ENCODE measurements at regions not wholly inside any gene's neighbourhood (a gene's known extent, or its start where the extent isn't known, plus 50 kb on each side); places are given as distances from the start of the nearest gene placed in this dataset.
A peak's percentile ranks its signal among the peaks of the same experiment; 100 is the strongest.

GRCh38 chr21:35422011-35422410, 372.9 kb upstream of the RUNX1 start:
- intact Hi-C loops (cut with DNase I), result loop anchor here (5.0 kb wide), 1 partner anchor 520 kb away; no protein-coding TSS in a partner anchor
- DNase-seq (ENCODE audit: low spot score) (no peak), ATAC-seq (no peak)

GRCh38 chr21:35421221-35421620, 372.1 kb upstream of the RUNX1 start:
- ATAC-seq, result no peak
- intact Hi-C loops (cut with DNase I), result loop anchor here (5.0 kb wide), 1 partner anchor 521 kb away; no protein-coding TSS in a partner anchor
- DNase-seq (ENCODE audit: low spot score), result no peak

DNA sequence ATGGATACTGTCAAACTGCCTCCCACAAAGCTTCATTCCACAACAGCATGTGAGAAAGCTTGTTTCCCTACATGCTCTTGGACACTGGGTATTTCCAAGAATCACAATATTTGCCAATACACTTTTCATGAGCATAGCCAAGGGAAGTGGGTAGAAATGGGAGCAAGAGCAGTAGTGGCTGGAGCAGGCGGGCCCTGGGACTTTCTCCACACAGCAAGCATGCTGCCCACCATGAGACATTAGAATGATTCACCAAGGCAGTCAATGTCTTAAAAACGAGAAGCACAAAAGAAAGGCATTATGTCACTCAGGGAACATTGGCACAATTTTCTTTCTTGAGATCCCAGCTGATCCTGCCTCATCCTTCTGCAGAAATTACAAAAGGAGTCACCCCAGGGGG, 371.6 kb upstream of the RUNX1 start:
- intact Hi-C loops (cut with DNase I), result loop anchor here (5.0 kb wide), 1 partner anchor 522 kb away; no protein-coding TSS in a partner anchor
- DNase-seq (ENCODE audit: low spot score) (no peak), ATAC-seq (no peak)

- no peak for ATAC-seq
- no peak for DNase-seq (ENCODE audit: low spot score)
- intact Hi-C loops (cut with DNase I), result no loop called here
Observed at GRCh38 chr21:35417762-35418161, 368.7 kb upstream of the RUNX1 start.

DNA sequence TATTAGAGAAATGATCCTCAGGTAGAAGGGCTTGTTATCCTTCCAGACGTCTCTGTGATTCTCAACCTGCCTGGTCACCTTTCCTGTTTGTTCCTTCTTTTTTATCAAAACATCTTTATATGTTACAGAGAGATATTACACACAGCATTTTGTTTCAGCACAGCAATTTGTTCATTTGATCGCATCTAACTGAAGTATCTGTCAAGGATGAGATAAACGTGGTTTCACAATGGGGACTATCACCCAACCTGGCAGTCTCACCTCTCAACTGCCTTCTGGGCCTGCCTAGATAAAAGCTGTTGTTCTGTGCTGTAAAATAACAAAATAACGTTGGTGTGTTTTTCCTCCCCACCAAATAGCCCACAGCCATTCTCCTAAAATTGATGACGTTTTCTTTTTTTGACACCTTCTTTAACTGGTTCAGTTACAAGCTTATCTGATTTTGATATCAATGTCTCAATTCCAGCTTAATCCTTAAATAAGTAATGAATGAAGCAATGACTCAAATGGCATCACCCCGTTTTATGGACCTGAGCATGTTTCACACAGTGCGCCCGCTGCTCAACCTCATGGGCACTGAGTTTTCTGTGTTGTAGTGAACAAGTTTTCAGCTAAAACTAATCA, 367.9 kb upstream of the RUNX1 start:
- intact Hi-C loops (cut with DNase I), result no loop called here
- DNase-seq (ENCODE audit: low spot score) (no peak), ATAC-seq (no peak)

- DNase-seq (ENCODE audit: low spot score) (no peak), ATAC-seq (no peak)
- intact Hi-C loops (cut with DNase I), result no loop called here
Observed at GRCh38 chr21:35414507-35415139, 365.5 kb upstream of the RUNX1 start.

DNA sequence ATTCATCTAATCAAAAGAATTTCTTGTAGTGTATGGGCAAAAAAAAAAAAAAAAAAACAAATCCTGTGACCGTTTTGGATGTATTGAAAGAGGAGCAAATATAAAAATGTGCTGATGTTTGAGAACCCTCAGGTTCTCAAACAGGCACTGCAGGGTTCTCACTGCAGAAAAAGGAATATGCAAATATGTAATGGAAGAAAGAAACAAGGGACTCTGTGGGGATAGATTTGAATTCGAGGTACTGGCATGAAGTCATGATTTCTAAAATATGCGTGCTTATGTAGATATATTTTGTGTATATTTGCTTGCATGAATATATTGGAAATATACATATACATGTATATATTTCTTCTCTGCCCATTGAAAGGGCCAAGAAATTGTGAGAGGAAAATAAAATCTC, 365.0 kb upstream of the RUNX1 start:
- ATAC-seq (no peak), DNase-seq (ENCODE audit: low spot score) (no peak)
- intact Hi-C loops (cut with DNase I), result no loop called here

DNA sequence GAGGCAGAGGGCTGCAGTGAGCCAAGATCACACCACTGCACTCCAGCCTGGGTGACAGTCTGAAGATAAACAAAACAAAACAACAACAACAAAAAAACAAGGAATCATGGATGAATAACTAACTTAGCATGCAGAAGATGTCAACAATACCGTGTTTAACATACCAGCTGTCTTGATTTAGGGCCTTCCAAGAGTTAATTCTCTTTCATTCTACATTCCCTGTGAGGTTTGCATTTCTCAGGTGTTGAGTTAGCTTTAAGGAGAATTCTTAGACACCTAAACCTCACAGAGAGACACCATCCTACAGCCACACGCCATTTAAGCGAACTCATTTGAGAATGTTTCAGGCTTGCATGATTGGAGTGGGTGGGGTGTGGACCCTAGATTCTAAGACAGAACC, 363.1 kb upstream of the RUNX1 start:
- DNase-seq (ENCODE audit: low spot score) (no peak), ATAC-seq (no peak)
- intact Hi-C loops (cut with DNase I), result no loop called here

DNA sequence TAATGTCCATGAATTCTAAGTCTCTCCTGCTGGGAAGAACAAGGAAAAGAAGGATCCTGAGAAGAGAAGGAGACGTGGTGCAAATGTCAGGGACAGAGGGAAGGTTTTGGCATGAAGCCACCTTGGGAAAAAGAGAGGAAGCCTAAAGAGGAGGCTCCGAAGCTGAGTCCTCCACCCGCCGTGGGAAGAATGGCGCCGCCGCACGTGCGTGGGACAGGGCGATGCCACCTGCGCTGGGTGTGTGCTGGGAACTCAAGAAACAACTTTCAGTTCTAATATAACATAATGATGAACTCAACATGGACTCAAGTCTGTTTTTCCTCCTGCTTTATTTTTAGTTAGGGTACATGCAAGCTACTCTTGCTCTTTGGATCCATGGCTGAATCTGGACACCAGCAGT, 362.3 kb upstream of the RUNX1 start:
- no peak for DNase-seq (ENCODE audit: low spot score)
- intact Hi-C loops (cut with DNase I), result no loop called here
- no peak for ATAC-seq

- intact Hi-C loops (cut with DNase I), result no loop called here
Observed at GRCh38 chr21:35410656-35411055, 361.6 kb upstream of the RUNX1 start.

DNA sequence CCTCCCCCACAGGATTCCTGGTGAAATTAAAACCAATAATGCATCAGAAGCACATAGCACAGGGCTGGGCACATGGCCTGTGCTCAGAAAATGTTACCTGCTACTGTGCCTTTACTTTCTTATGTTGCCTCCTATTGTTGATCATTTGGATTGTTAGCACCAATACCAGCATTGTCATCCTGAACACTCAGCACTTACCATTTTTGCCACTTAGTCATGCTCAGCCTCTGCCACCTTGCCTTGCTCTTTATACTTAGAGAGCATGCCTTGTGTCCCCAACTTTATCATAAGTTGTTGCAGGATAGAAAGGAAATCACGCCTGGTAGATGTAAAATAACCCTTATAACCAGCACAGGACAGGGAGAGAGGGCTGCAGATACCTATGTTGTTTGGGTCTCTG, 361.0 kb upstream of the RUNX1 start:
- intact Hi-C loops (cut with DNase I), result no loop called here
- ATAC-seq (no peak), DNase-seq (ENCODE audit: low spot score) (no peak)

More at GRCh38 chr21:35410656-35411055, 361.6 kb upstream of the RUNX1 start:
- DNase-seq (ENCODE audit: low spot score) (no peak), ATAC-seq (no peak)

DNA sequence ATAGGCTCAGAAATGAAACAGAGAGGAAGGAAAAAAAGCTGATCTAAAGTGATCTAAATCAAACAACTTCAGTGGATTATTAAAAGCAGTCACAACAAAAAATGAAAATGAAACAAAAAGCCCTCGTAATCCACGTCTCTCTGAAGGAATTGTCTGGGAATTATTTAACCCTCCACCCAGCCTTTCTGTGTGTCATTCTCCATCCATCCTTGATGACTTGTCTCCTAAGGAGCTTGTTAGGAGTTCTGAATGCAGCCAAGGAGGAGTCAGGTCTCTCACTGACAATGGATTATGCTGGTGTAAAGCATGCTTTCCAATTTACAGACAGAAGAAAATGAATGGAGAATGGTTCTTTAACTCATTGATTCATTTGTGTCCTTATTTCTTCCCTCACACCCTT, 359.3 kb upstream of the RUNX1 start:
- DNase-seq (ENCODE audit: low spot score) (no peak), ATAC-seq (no peak)
- intact Hi-C loops (cut with DNase I), result no loop called here

GRCh38 chr21:35406635-35407034, 357.5 kb upstream of the RUNX1 start:
- ATAC-seq (no peak), DNase-seq (ENCODE audit: low spot score) (no peak)
- intact Hi-C loops (cut with DNase I), result no loop called here

DNA sequence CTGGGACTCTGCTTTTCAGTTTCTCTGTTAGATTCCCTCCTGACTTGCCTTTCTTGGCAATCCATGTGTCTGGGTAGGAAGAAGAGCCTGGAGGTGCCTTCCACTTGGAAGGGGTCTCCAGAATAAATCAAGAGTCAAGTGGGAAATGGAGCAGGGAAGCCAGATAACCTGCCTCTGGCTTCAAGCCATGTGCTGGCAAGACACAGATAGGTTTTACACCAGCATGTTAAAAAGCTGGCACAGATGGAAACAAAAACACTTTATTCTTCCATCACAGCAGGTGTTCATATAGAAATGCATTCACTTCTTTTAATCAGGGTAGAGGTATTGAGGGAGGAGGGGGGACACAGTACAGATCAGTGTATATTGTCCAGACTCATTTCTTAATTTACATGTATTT, 356.9 kb upstream of the RUNX1 start:
- intact Hi-C loops (cut with DNase I), result no loop called here
- DNase-seq (ENCODE audit: low spot score) (no peak), ATAC-seq (no peak)

GRCh38 chr21:35404247-35404646, 355.1 kb upstream of the RUNX1 start:
- ATAC-seq (no peak), DNase-seq (ENCODE audit: low spot score) (no peak)
- intact Hi-C loops (cut with DNase I), result no loop called here

- intact Hi-C loops (cut with DNase I), result no loop called here
- ATAC-seq, result no peak
- DNase-seq (ENCODE audit: low spot score), result no peak
Observed at GRCh38 chr21:35402061-35402460, 353.0 kb upstream of the RUNX1 start.

- DNase-seq (ENCODE audit: low spot score), result no peak
- intact Hi-C loops (cut with DNase I), result no loop called here
- no peak for ATAC-seq
Observed at GRCh38 chr21:35401476-35401875, 352.4 kb upstream of the RUNX1 start.

- DNase-seq (ENCODE audit: low spot score), result no peak
- ATAC-seq, result peak; percentile 81
- intact Hi-C loops (cut with DNase I), result no loop called here
Observed at GRCh38 chr21:35400233-35400939, 351.3 kb upstream of the RUNX1 start.

GRCh38 chr21:35399706-35400105, 350.6 kb upstream of the RUNX1 start:
- DNase-seq (ENCODE audit: low spot score) (no peak), ATAC-seq (no peak)
- intact Hi-C loops (cut with DNase I), result no loop called here

- ATAC-seq, result no peak
- intact Hi-C loops (cut with DNase I), result no loop called here
- DNase-seq (ENCODE audit: low spot score), result no peak
Observed at GRCh38 chr21:35399002-35399530, 350.0 kb upstream of the RUNX1 start.
